ENCODE measurements at regions not wholly inside any gene's neighbourhood (a gene's known extent, or its start where the extent isn't known, plus 50 kb on each side); places are given as distances from the start of the nearest gene placed in this dataset.

GRCh38 chr5:74237571-74238145 is 402.9 kb downstream of the ENC1 start:
- TF ChIP-seq POLR2AphosphoS5 (IDR thresholded peaks at IDR 0.05; ENCODE audit: low read depth, low read length) (no peak), POU2F2 (IDR thresholded peaks at IDR 0.05; ENCODE audit: low read depth, low read length) (no peak), POLR2A (IDR thresholded peaks at IDR 0.05; ENCODE audit: low read depth, low read length) (no peak), TAF1 (IDR thresholded peaks at IDR 0.05; ENCODE audit: low read depth, low read length) (no peak)

Measured in GM12891 (cell line).